Urinary bladder (tissue), 3 donors: ENCODE measurements at regions not wholly inside any gene's neighbourhood (a gene's known extent, or its start where the extent isn't known, plus 50 kb on each side); places are given as distances from the start of the nearest gene placed in this dataset.

Source experiments
- DNase-seq: peaks from one replicate; pipeline ENCODE4 v3.0.0-alpha.2; 2015; ENCODE audit errors: extremely low spot score
- H3K27ac ChIP-seq: one replicate; pipeline ENCODE4 v1.5.1; 2013; ENCODE audit warnings: low read depth, mild to moderate bottlenecking, moderate library complexity
- H3K36me3 ChIP-seq: one replicate; pipeline ENCODE4 v1.6.1; 2013; ENCODE audit warnings: mild to moderate bottlenecking, moderate library complexity; ENCODE audit not compliant: insufficient read depth
- H3K4me1 ChIP-seq: one replicate; pipeline ENCODE4 v1.6.1; 2013; ENCODE audit warnings: mild to moderate bottlenecking, moderate library complexity; ENCODE audit not compliant: insufficient read depth
- H3K4me3 ChIP-seq: one replicate; pipeline ENCODE4 v1.5.1; 2013; ENCODE audit warnings: low read depth, low read length
- WGBS: extraction: QIAGEN DNeasy Blood & Tissue Kit; methylation state at CpG from one replicate; pipeline ENCODE4 v1.1.7; 2013; 5-methylcytosine and 5-hydroxymethylcytosine counted together
- donor health status: healthy with polysubstance abuse.
- donor health status: healthy.

- no peak for DNase-seq
- H3K4me3 ChIP-seq, result no peak overlapping the region
- H3K27ac ChIP-seq, result no peak overlapping the region
- no peaks in the 10 kb centered on the region for H3K36me3 ChIP-seq
- no peaks in the 10 kb centered on the region for H3K4me1 ChIP-seq
- WGBS, result 20% methylated on average over 1 of the region's 1 CpG
Measured at GRCh38 chr4:30912098-30912714, 192.0 kb downstream of the PCDH7 start.

- Histone ChIP-seq H3K36me3 (no peaks in the 10 kb centered on the region), H3K4me3 (no peak overlapping the region), H3K27ac (no peak overlapping the region), H3K4me1 (no peaks in the 10 kb centered on the region)
- WGBS, result 85% methylated on average over 5 of the region's 5 CpGs
- DNase-seq, result no peak
Measured at GRCh38 chr4:30916337-30917274, 196.4 kb downstream of the PCDH7 start.

GRCh38 chr4:30917946-30918345 is 197.8 kb downstream of the PCDH7 start:
- DNase-seq, result no peak
- Histone ChIP-seq H3K4me3 (no peak overlapping the region), H3K36me3 (no peaks in the 10 kb centered on the region), H3K27ac (no peak overlapping the region), H3K4me1 (no peaks in the 10 kb centered on the region)

GRCh38 chr4:30919458-30919857 is 199.3 kb downstream of the PCDH7 start:
- Histone ChIP-seq H3K4me1 (no peaks in the 10 kb centered on the region), H3K27ac (no peak overlapping the region), H3K36me3 (no peaks in the 10 kb centered on the region), H3K4me3 (no peak overlapping the region)
- WGBS, result 78% methylated on average over 1 of the region's 1 CpG
- DNase-seq, result no peak

- Histone ChIP-seq H3K27ac (no peak overlapping the region), H3K4me1 (no peaks in the 10 kb centered on the region), H3K36me3 (no peaks in the 10 kb centered on the region), H3K4me3 (no peak overlapping the region)
- DNase-seq, result no peak
- WGBS, result 94% methylated on average over 11 of the region's 11 CpGs
Measured at GRCh38 chr4:30920043-30920442, 199.9 kb downstream of the PCDH7 start.

GRCh38 chr4:30922625-30923024 is 202.5 kb downstream of the PCDH7 start:
- no peak for DNase-seq
- Histone ChIP-seq H3K4me3 (no peak overlapping the region), H3K4me1 (no peaks in the 10 kb centered on the region), H3K27ac (no peak overlapping the region), H3K36me3 (no peaks in the 10 kb centered on the region)
- WGBS, result 93% methylated on average over 4 of the region's 4 CpGs

GRCh38 chr4:30924495-30924894 is 204.3 kb downstream of the PCDH7 start:
- DNase-seq, result no peak
- no peak overlapping the region for H3K4me3 ChIP-seq
- no peaks in the 10 kb centered on the region for H3K4me1 ChIP-seq
- no peaks in the 10 kb centered on the region for H3K36me3 ChIP-seq
- H3K27ac ChIP-seq, result no peak overlapping the region

- Histone ChIP-seq H3K27ac (no peak overlapping the region), H3K36me3 (no peaks in the 10 kb centered on the region), H3K4me1 (no peaks in the 10 kb centered on the region), H3K4me3 (no peak overlapping the region)
- DNase-seq, result no peak
- 94% methylated on average over 2 of the region's 2 CpGs for WGBS
Measured at GRCh38 chr4:30929649-30930048, 209.5 kb downstream of the PCDH7 start.

GRCh38 chr4:30930276-30930675 is 210.1 kb downstream of the PCDH7 start:
- H3K36me3 ChIP-seq, result no peaks in the 10 kb centered on the region
- 75% methylated on average over 4 of the region's 4 CpGs for WGBS
- H3K4me1 ChIP-seq, result no peaks in the 10 kb centered on the region
- H3K4me3 ChIP-seq, result no peak overlapping the region
- DNase-seq, result no peak
- no peak overlapping the region for H3K27ac ChIP-seq

GRCh38 chr4:30932581-30932980 is 212.4 kb downstream of the PCDH7 start:
- DNase-seq, result no peak
- no peak overlapping the region for H3K4me3 ChIP-seq
- no peaks in the 10 kb centered on the region for H3K36me3 ChIP-seq
- 46% methylated on average over 3 of the region's 3 CpGs for WGBS
- no peak overlapping the region for H3K27ac ChIP-seq
- no peaks in the 10 kb centered on the region for H3K4me1 ChIP-seq

- H3K36me3 ChIP-seq, result no peaks in the 10 kb centered on the region
- DNase-seq, result peak; percentile 53
- no peaks in the 10 kb centered on the region for H3K4me1 ChIP-seq
- H3K4me3 ChIP-seq, result no peak overlapping the region
- no peak overlapping the region for H3K27ac ChIP-seq
Measured at GRCh38 chr4:30939069-30939468, 218.9 kb downstream of the PCDH7 start.

GRCh38 chr4:30939684-30940083 is 219.5 kb downstream of the PCDH7 start:
- DNase-seq, result no peak
- Histone ChIP-seq H3K27ac (no peak overlapping the region), H3K36me3 (no peaks in the 10 kb centered on the region), H3K4me3 (no peak overlapping the region), H3K4me1 (no peaks in the 10 kb centered on the region)
- WGBS, result 82% methylated on average over 4 of the region's 4 CpGs

- Histone ChIP-seq H3K4me1 (no peaks in the 10 kb centered on the region), H3K27ac (no peak overlapping the region), H3K36me3 (no peaks in the 10 kb centered on the region), H3K4me3 (no peak overlapping the region)
- DNase-seq, result no peak
Measured at GRCh38 chr4:30941641-30942040, 221.5 kb downstream of the PCDH7 start.

GRCh38 chr4:30943356-30943755 is 223.2 kb downstream of the PCDH7 start:
- no peaks in the 10 kb centered on the region for H3K36me3 ChIP-seq
- DNase-seq, result no peak
- WGBS, result 26% methylated on average over 2 of the region's 2 CpGs
- H3K4me1 ChIP-seq, result no peaks in the 10 kb centered on the region
- H3K27ac ChIP-seq, result no peak overlapping the region
- H3K4me3 ChIP-seq, result no peak overlapping the region
